Left lobe of liver (tissue), 2 donors: ENCODE measurements at regions not wholly inside any gene's neighbourhood (a gene's known extent, or its start where the extent isn't known, plus 50 kb on each side); places are given as distances from the start of the nearest gene placed in this dataset.

Experiments used
- ATAC-seq: fragments of 200-7000 bp; cut with Tn5 transposase; one replicate; pipeline ENCODE4 v1.9.1; 2020; ENCODE audit warnings: mild to moderate bottlenecking, moderate library complexity
- DNase-seq: peaks from one replicate; pipeline ENCODE4 v3.0.0-alpha.2; 2020; ENCODE audit warnings: low spot score
- donor health status: DM: no; HTN: no; CAD: no; lungs with moderate emphysema.
- donor health status: DM: no; HTN: yes; CAD: no.

DNA sequence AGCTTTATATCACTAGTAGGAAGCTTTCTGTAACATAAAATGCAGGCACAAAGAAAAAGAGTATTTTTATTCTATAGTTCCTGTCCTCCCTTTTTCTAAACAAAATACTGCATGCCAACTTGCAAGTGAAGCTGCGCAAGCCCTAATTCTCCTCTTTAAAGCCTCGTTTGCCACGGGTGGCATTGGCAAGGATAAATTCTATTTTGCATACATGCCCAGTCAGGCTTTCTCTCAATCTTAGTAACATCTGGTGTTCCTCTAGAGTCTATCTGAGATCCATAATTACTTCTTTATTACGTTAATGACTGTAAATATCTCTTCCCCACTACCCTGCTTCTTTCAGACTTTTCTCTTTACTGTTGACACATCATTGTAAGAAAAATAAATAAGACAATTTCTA is 97.1 kb upstream of the DAAM1 start:
- DNase-seq (no peak), ATAC-seq (no peak)

GRCh38 chr14:59091976-59092375 is 96.5 kb upstream of the DAAM1 start:
- ATAC-seq, result no peak
- no peak for DNase-seq

DNA sequence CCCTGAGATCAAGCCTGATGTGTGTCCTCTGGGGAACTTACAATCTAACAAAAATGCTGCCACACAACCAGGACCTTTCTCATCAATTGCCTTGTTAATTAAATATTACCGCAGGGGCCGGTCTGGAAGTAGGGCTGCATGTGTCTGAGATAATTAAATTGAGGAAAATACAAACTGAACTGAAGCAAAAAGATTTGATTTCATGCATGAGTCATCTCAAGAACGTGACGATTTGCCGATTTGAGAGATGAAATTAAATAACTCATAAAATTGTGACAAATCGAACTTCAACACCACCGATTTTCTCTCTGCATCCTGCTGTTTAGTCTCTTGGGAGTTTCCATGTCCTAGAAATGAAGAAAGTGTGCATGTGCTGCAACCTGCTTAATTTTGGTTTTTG is 94.6 kb upstream of the DAAM1 start:
- DNase-seq (no peak), ATAC-seq (no peak)

DNA sequence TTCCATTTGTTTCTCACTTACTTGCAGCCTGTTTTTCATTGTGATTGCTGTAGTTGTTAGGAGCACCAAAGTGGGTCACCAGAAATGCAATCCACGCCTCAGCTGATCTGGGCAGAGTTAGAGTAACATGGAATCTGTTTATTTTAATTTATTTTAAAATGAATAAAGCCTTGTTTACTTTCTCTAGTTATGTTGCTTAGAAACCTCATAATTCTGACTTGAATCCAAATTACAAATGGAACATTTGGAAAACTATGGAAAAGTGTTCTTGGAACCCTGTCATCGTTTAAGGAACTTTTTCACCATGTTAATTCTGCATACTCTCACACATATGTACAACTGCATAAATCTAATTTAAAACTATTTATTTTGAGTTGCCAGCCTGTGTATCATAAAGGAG is 92.2 kb upstream of the DAAM1 start:
- ATAC-seq (no peak), DNase-seq (no peak)

DNA sequence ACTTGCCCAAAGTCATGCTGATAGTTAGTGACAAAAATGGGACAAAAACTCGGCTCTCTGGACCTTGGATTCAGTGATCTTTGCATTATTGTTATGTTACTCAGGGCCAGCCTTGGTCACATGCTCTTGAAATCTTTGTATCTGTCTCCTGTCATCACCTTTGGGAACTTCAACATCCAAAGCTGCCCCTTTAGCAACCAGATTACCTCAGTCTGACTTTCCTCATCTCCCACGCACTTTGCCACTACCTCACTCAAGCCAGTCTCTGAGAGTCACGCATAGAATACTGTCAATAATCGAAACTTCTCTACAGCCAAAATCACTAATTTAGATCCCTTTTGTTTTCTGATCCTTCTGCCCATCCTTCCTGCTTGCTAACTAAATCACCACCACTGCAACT is 90.8 kb upstream of the DAAM1 start:
- DNase-seq (no peak), ATAC-seq (no peak)

- DNase-seq (no peak), ATAC-seq (no peak)
Measured at GRCh38 chr14:59098377-59098776, 90.1 kb upstream of the DAAM1 start.

GRCh38 chr14:59100205-59100604 is 88.3 kb upstream of the DAAM1 start:
- ATAC-seq, result no peak
- DNase-seq, result no peak

DNA sequence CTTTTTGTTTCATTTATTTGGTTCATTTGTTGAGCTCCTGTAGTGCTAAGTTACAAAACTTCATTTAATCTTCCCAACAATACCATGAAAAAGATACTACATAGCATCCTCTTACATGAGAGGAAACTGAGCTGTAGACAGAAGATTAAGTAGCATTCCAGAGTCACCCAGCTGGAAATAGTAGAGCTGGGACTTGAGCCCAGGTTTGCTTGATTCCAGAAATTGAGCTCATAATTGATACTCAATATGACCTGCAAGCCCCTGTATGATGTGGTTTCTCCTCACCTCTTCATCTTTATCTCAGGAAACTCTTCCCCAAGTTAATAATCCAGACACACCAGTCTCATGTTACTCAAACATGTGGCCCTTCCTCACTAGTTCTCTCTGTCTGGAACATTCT is 87.0 kb upstream of the DAAM1 start:
- DNase-seq, result no peak
- ATAC-seq, result no peak

GRCh38 chr14:59103396-59103795 is 85.1 kb upstream of the DAAM1 start:
- ATAC-seq, result no peak

DNA sequence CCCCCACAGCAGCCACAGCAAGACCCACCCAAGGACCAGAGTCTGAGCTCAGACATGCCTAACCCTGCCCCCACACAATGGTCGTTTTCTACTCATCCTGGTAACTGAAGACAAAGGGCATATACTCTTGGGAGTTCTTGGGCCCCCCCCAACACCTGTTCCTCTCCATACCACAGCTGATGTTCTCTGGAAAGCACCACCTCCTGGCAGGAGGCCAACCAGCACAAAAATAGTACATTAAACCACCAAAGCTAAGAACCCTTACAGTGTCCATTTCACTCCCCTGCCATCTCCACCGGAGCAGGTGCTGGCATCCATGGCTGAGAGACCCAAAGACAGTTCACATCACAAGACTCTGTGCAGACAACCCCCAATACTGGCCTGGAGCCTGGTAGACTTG is 80.6 kb upstream of the DAAM1 start:
- DNase-seq, result no peak
- no peak for ATAC-seq

More at GRCh38 chr14:59103396-59103795, 85.1 kb upstream of the DAAM1 start:
- no peak for DNase-seq

GRCh38 chr14:59116984-59117415 is 71.5 kb upstream of the DAAM1 start:
- DNase-seq, result no peak
- no peak for ATAC-seq

DNA sequence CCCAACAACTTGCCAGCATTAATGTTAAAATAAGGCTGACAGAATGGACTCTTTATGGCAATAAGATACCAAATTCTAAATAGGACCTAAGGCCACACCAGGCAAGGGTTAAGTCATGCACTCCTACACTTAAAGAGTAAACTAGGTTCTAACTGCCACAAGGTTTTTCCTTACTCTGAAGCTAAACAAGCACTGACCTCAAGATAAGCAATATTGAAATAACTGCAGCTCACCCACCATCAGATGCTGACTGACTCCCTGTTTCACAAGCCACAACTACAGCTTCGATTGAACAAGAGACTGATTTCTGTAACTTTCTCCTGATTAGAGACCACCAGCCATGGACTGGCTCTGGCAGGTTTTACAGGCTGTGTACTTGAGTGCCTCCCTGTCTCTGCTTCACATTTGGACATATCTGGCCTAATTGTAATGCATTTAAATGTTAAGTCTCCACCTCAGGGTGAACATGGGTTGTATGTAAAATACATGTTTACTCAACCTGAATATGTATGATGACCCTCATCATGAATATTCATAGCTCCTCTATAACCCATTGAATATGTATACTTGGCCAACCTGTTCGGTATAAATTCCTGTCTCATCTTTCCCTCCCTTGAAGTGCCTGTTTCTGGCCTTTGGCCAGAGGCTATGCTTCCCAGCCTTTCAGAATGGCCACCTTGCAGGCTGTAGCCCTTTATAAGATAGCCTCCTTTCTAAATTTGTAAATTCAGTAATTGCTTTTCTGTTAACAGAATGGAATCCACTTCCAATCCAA is 70.5 kb upstream of the DAAM1 start:
- ATAC-seq (no peak), DNase-seq (no peak)

DNA sequence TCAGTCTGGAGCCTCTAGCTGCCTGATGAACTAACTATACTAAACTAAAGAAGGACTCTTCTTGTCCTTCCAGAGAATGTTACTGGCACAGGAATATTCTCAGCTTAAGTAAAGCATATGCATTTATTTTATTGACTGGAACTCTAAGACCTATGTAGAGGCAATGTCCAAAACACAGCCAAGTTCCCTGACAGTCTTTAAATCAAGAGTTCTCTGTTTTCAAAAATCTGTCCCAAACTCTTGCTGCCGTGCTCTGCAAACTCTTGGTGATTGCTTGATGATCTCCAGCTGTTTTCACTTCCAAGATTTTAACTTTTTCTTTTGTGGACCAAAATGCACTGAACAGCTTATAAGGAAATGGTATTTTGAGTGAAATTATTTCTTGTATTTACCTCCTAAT is 67.5 kb upstream of the DAAM1 start:
- DNase-seq, result no peak
- ATAC-seq, result no peak

DNA sequence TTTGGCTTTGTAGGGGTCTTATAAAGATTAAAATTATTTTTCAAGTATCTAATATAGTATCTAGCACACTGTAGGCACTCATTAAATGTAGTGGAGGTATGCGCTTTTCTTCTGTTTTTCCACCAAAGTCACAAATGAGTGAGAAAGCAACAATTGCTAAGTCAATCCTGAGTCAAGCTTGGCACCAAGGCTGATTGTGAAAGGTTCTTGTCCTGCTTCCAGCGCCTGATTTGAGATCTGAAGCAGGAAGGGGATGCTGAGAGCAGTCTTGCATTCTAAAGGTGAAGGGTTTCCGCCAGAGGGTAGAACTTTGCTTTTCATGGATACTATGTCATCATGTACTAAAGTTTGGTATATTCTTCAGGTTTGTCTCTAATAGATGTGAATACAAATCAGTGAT is 64.9 kb upstream of the DAAM1 start:
- DNase-seq, result no peak
- no peak for ATAC-seq

GRCh38 chr14:59123975-59124374 is 64.5 kb upstream of the DAAM1 start:
- ATAC-seq (peak; percentile 31), DNase-seq (no peak)

- DNase-seq, result no peak
- ATAC-seq, result no peak
Measured at GRCh38 chr14:59125156-59125555, 63.3 kb upstream of the DAAM1 start.

DNA sequence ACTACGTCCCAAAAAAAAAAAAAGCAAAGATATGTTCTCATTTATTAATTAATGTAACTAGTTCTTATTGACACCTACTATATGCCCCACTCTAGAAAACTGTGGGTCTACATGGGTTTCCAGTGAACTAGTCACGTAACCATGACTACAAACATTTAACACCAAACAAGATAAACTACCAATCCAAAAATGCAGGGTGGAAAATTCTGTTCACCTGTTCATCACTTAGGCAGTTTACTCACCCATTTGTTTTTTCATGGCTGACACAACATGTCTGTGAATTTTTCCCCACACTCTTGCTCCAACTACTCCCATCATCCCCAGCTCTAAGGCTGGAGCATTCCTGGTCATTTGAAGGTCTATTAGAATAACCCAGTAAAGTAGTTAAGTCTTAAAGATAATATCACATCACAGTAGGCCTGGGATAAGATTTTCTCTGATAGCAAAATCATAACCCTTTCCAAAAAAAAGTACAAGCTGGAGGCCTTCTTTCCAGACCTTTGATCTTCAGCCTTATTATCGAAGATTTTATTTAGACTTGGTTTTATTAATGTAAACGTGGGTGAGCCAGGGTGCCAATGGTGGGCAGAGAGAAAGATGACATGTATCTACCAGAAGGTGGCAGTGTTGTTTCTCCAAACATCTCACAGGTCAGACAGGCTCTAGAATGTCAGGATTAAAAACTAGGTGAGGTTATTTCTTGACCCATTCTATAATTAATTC is 61.6 kb upstream of the DAAM1 start:
- no peak for DNase-seq
- peak; percentile 98 for ATAC-seq

DNA sequence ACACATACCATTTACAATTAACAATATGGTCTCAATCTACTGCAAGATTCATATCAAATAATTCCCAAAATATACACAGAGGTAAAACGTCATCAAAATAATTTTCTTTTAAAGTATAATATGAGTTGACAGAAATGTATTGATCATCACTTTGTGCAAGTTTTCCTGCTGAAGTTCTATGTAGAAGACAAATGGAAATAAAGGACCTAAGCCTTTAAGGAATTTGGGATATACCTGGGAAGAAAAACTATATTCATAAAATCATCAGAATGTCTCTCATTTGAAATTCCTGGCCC is 61.1 kb upstream of the DAAM1 start:
- no peak for ATAC-seq
- DNase-seq, result no peak

DNA sequence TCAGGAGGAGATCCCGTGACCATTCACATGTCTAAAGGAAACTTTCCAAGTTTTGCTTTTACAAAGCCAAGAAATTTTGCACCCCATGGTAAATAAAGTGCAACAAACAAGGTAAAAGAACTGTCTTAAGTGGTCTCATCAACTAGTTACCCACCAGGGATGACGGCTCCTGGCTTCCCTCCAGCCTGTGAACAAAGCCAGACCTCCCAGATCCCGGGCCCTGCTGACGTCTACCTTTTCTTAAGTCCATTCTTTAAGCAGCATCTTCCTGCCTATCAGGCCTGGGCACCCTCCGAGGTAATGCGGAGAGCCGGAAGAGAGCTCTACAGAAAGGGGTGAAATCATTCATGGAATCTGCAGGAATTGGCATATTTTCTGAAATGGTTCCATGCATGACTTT is 58.0 kb upstream of the DAAM1 start:
- no peak for DNase-seq

GRCh38 chr14:59131938-59132795 is 56.3 kb upstream of the DAAM1 start:
- no peak for ATAC-seq
- DNase-seq, result no peak

More for the DNA sequence above, 58.0 kb upstream of the DAAM1 start:
- no peak for ATAC-seq

GRCh38 chr14:59132796-59133494 is 55.5 kb upstream of the DAAM1 start:
- DNase-seq (no peak), ATAC-seq (no peak)
